ENCODE measurements at regions not wholly inside any gene's neighbourhood (a gene's known extent, or its start where the extent isn't known, plus 50 kb on each side); places are given as distances from the start of the nearest gene placed in this dataset.

- no peaks in the 10 kb centered on the region for H3K9me3 ChIP-seq
- ATAC-seq: no peak
- H3K27me3 ChIP-seq: no peaks in the 10 kb centered on the region
- no peak overlapping the region for H3K27ac ChIP-seq
- no peak overlapping the region for H3K4me3 ChIP-seq
- WGBS (ENCODE audit: insufficient coverage, low coverage, low lambda C conversion rate, missing lambda C conversion rate): 53% methylated on average over 3 of the region's 3 CpGs
- no peak for TF ChIP-seq POLR2A (IDR thresholded peaks at IDR 0.05)
- TF ChIP-seq, protein P1, sequence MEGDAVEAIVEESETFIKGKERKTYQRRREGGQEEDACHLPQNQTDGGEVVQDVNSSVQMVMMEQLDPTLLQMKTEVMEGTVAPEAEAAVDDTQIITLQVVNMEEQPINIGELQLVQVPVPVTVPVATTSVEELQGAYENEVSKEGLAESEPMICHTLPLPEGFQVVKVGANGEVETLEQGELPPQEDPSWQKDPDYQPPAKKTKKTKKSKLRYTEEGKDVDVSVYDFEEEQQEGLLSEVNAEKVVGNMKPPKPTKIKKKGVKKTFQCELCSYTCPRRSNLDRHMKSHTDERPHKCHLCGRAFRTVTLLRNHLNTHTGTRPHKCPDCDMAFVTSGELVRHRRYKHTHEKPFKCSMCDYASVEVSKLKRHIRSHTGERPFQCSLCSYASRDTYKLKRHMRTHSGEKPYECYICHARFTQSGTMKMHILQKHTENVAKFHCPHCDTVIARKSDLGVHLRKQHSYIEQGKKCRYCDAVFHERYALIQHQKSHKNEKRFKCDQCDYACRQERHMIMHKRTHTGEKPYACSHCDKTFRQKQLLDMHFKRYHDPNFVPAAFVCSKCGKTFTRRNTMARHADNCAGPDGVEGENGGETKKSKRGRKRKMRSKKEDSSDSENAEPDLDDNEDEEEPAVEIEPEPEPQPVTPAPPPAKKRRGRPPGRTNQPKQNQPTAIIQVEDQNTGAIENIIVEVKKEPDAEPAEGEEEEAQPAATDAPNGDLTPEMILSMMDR (IDR thresholded peaks at IDR 0.05): no peak
- DNase-seq: no peak
- H3K4me1 ChIP-seq: no peaks in the 10 kb centered on the region
- no peaks in the 10 kb centered on the region for H3K36me3 ChIP-seq
- intact Hi-C loops (cut with DNase I): no loop called here
These were observed 149.9 kb downstream of the SHQ1 start for GRCh38 chr3:72698154-72698917.

GRCh38 chr3:72697717-72698116, 150.5 kb downstream of the SHQ1 start:
- ATAC-seq (no peak), DNase-seq (no peak)
- no peaks in the 10 kb centered on the region for H3K36me3 ChIP-seq
- H3K27me3 ChIP-seq: no peaks in the 10 kb centered on the region
- WGBS (ENCODE audit: insufficient coverage, low coverage, low lambda C conversion rate, missing lambda C conversion rate): 74% methylated on average over 2 of the region's 2 CpGs
- H3K4me3 ChIP-seq: no peak overlapping the region
- TF ChIP-seq, protein P1 (IDR thresholded peaks at IDR 0.05): no peak
- TF ChIP-seq POLR2A (IDR thresholded peaks at IDR 0.05): no peak
- no peak overlapping the region for H3K27ac ChIP-seq
- no peaks in the 10 kb centered on the region for H3K4me1 ChIP-seq
- H3K9me3 ChIP-seq: no peaks in the 10 kb centered on the region
- intact Hi-C loops (cut with DNase I): no loop called here

- H3K27me3 ChIP-seq: no peaks in the 10 kb centered on the region
- H3K4me1 ChIP-seq: no peaks in the 10 kb centered on the region
- no peaks in the 10 kb centered on the region for H3K9me3 ChIP-seq
- ATAC-seq (no peak), DNase-seq (no peak)
- TF ChIP-seq, protein P1 (IDR thresholded peaks at IDR 0.05): no peak
- no peak for TF ChIP-seq POLR2A (IDR thresholded peaks at IDR 0.05)
- H3K36me3 ChIP-seq: no peaks in the 10 kb centered on the region
- H3K4me3 ChIP-seq: no peak overlapping the region
- WGBS (ENCODE audit: insufficient coverage, low coverage, low lambda C conversion rate, missing lambda C conversion rate): 93% methylated on average over 4 of the region's 5 CpGs
- no peak overlapping the region for H3K27ac ChIP-seq
- intact Hi-C loops (cut with DNase I): no loop called here
These were observed 151.4 kb downstream of the SHQ1 start for GRCh38 chr3:72696815-72697214.

GRCh38 chr3:72694398-72694797, 153.8 kb downstream of the SHQ1 start:
- H3K4me1 ChIP-seq: no peaks in the 10 kb centered on the region
- intact Hi-C loops (cut with DNase I): no loop called here
- no peaks in the 10 kb centered on the region for H3K36me3 ChIP-seq
- H3K27me3 ChIP-seq: no peaks in the 10 kb centered on the region
- 0% methylated on average over 1 of the region's 6 CpGs for WGBS (ENCODE audit: insufficient coverage, low coverage, low lambda C conversion rate, missing lambda C conversion rate)
- no peak overlapping the region for H3K27ac ChIP-seq
- no peak for TF ChIP-seq POLR2A (IDR thresholded peaks at IDR 0.05)
- TF ChIP-seq, protein P1 (IDR thresholded peaks at IDR 0.05): no peak
- DNase-seq (no peak), ATAC-seq (no peak)
- H3K4me3 ChIP-seq: no peak overlapping the region
- H3K9me3 ChIP-seq: no peaks in the 10 kb centered on the region

Data from right lobe of liver (tissue), 6 donors.